GM23338 (cell line): ENCODE measurements at regions not wholly inside any gene's neighbourhood (a gene's known extent, or its start where the extent isn't known, plus 50 kb on each side); places are given as distances from the start of the nearest gene placed in this dataset.

Experiments
- ATAC-seq: fragments of 200-7000 bp; cut with Tn5 transposase; 3 replicates; pipeline ENCODE4 v1.9.1; 2020
- DNase-seq: peaks from one replicate; pipeline ENCODE4 v3.0.0-alpha.2; 2015; ENCODE audit warnings: low spot score
- H2AFZ ChIP-seq: fragments of 200-600 bp; sonication (generic); 2 replicates; pipeline ENCODE4 v1.8.0; 2016; ENCODE audit warnings: antibody characterized with exemption, mild to moderate bottlenecking, moderate library complexity
- H3F3A ChIP-seq: fragments of 200-600 bp; sonication (generic); replicated peaks from 2 replicates; pipeline ENCODE4 v1.8.0; 2017; ENCODE audit warnings: antibody characterized with exemption, mixed run types, low read depth
- H3K27ac ChIP-seq: fragments of 200-600 bp; sonication (generic); 2 replicates; pipeline ENCODE4 v1.6.1; 2016; ENCODE audit warnings: low read depth
- H3K27me3 ChIP-seq: fragments of 200-600 bp; sonication (generic); 2 replicates; pipeline ENCODE4 v1.8.0; 2016; ENCODE audit warnings: mild to moderate bottlenecking, mixed run types, moderate library complexity; ENCODE audit not compliant: insufficient read depth
- H3K36me3 ChIP-seq: fragments of 200-600 bp; sonication (generic); 2 replicates; pipeline ENCODE4 v1.8.0; 2016; ENCODE audit warnings: mild to moderate bottlenecking; ENCODE audit not compliant: insufficient read depth
- H3K4me1 ChIP-seq: fragments of 200-600 bp; sonication (generic); 2 replicates; pipeline ENCODE4 v1.8.0; 2016; ENCODE audit warnings: mild to moderate bottlenecking, moderate library complexity; ENCODE audit not compliant: insufficient read depth
- H3K4me2 ChIP-seq: fragments of 200-600 bp; sonication (generic); 2 replicates; pipeline ENCODE4 v1.7.1; 2017; ENCODE audit warnings: mixed run types
- H3K4me3 ChIP-seq: fragments of 200-600 bp; sonication (generic); 2 replicates; pipeline ENCODE4 v1.6.1; 2016; ENCODE audit warnings: mixed run types
- H3K79me2 ChIP-seq: fragments of 200-600 bp; sonication (generic); replicated peaks from 2 replicates; pipeline ENCODE4 v1.8.0; 2017; ENCODE audit warnings: mild to moderate bottlenecking; ENCODE audit not compliant: insufficient read depth
- H3K9me2 ChIP-seq: fragments of 200-600 bp; sonication (generic); 2 replicates; pipeline ENCODE4 v1.8.0; 2017; ENCODE audit not compliant: insufficient read depth
- H4K20me1 ChIP-seq: fragments of 200-600 bp; sonication (generic); replicated peaks from 2 replicates; pipeline ENCODE4 v1.8.0; 2017; ENCODE audit warnings: mild to moderate bottlenecking; ENCODE audit not compliant: insufficient read depth
- H3K27ac Mint-ChIP-seq: 2 replicates; pipeline ENCODE4 v1.8.0; 2020; ENCODE audit warnings: inconsistent platforms, mild to moderate bottlenecking, moderate library complexity, mixed read lengths
- H3K27me3 Mint-ChIP-seq: 3 replicates; pipeline ENCODE4 v1.8.0; 2022; ENCODE audit warnings: low read depth, mild to moderate bottlenecking, moderate library complexity, mixed read lengths, inconsistent platforms; ENCODE audit not compliant: insufficient read depth, poor library complexity
- H3K36me3 Mint-ChIP-seq: 3 replicates; pipeline ENCODE4 v1.8.0; 2021; ENCODE audit warnings: low read depth, mild to moderate bottlenecking, inconsistent platforms, moderate library complexity, mixed read lengths
- H3K4me1 Mint-ChIP-seq: 3 replicates; pipeline ENCODE4 v1.8.0; 2020; ENCODE audit warnings: mild to moderate bottlenecking, inconsistent platforms, mixed read lengths
- H3K4me3 Mint-ChIP-seq: 3 replicates; pipeline ENCODE4 v1.8.0; 2021; ENCODE audit warnings: moderate library complexity, mild to moderate bottlenecking, inconsistent platforms, mixed read lengths
- H3K9me3 Mint-ChIP-seq: 3 replicates; pipeline ENCODE4 v1.8.0; 2020; ENCODE audit warnings: moderate library complexity, mild to moderate bottlenecking, inconsistent platforms, mixed read lengths
- CREB1 ChIP-seq: fragments of 250-450 bp; sonication (Bioruptor Pico); IDR thresholded peaks from 2 replicates; pipeline ENCODE4 v1.5.0; 2020; ENCODE audit warnings: low read depth, mild to moderate bottlenecking, moderate library complexity
- CTCF ChIP-seq, 2 experiments: fragments of 200-600 bp in 1 of 2; sonication (generic) in 1 of 2; conservative IDR thresholded peaks; 2 replicates each; pipeline versions ENCODE4 v1.5.1 to v1.6.1; 2016 to 2017; ENCODE audit warnings: antibody characterized with exemption in 2 of 2, low read depth in 2 of 2, mild to moderate bottlenecking in 2 of 2, moderate library complexity in 1 of 2
- ETS1 ChIP-seq: IDR thresholded peaks from 2 replicates; pipeline ENCODE4 v1.6.1; 2016; ENCODE audit warnings: antibody characterized with exemption
- EZH2 ChIP-seq: fragments of 200-600 bp; sonication (generic); IDR thresholded peaks from one replicate; pipeline ENCODE4 v1.8.0; 2017; ENCODE audit warnings: antibody characterized with exemption, mild to moderate bottlenecking, low read depth; ENCODE audit not compliant: unreplicated experiment
- EZH2phosphoT487 ChIP-seq: fragments of 200-600 bp; sonication (generic); IDR thresholded peaks from one replicate; pipeline ENCODE4 v1.8.1; 2018; ENCODE audit warnings: antibody characterized with exemption; ENCODE audit not compliant: unreplicated experiment
- POLR2AphosphoS5 ChIP-seq: IDR thresholded peaks from 2 replicates; pipeline ENCODE4 v1.6.1; 2016; ENCODE audit warnings: antibody characterized with exemption, low read depth
- REST ChIP-seq: IDR thresholded peaks from one replicate; pipeline ENCODE4 v1.6.1; 2018; ENCODE audit warnings: antibody characterized with exemption; ENCODE audit not compliant: unreplicated experiment
- STAT1 ChIP-seq: IDR thresholded peaks from one replicate; pipeline ENCODE4 v1.6.1; 2016; ENCODE audit warnings: antibody characterized with exemption; ENCODE audit not compliant: unreplicated experiment
- ZNF114 ChIP-seq: fragments of 250-450 bp; sonication (Bioruptor Pico); IDR thresholded peaks from 2 replicates; pipeline ENCODE4 v1.5.0; 2020; ENCODE audit warnings: mild to moderate bottlenecking, moderate library complexity
- ZNF331 ChIP-seq: fragments of 250-450 bp; sonication (Bioruptor Pico); IDR thresholded peaks from 2 replicates; pipeline ENCODE4 v1.5.0; 2020; ENCODE audit warnings: low read depth, mild to moderate bottlenecking, moderate library complexity

GRCh38 chr16:64065523-64065922 lies 1056.3 kb downstream of the CDH11 start (continued):
- TF ChIP-seq REST (no peak), ETS1 (no peak), STAT1 (no peak), ZNF114 (CRISPR knock-in tag) (no peak), EZH2phosphoT487 (no peak), CREB1 (CRISPR knock-in tag) (no peak), ZNF331 (CRISPR knock-in tag) (no peak)

- ATAC-seq (no peak), DNase-seq (no peak)
- H4K20me1 ChIP-seq, result no peaks in the 10 kb centered on the region
- Mint-ChIP-seq H3K4me3 (no peak overlapping the region), H3K4me1 (no peaks in the 10 kb centered on the region), H3K9me3 (no peaks in the 10 kb centered on the region; the same call in 2 of the 3 replicates), H3K27me3 (no peaks in the 10 kb centered on the region), H3K27ac (no peak overlapping the region), H3K36me3 (no peaks in the 10 kb centered on the region)
- H3K9me2 ChIP-seq, result no peaks in the 10 kb centered on the region
- H3K27me3 ChIP-seq, result no peaks in the 10 kb centered on the region
- H3K4me1 ChIP-seq, result no peaks in the 10 kb centered on the region
- no peak overlapping the region for H2AFZ ChIP-seq
- no peak for TF ChIP-seq EZH2phosphoT487
- no peak for TF ChIP-seq CTCF (conservative IDR thresholded peaks at IDR 0.05; ENCODE audit: low read depth in 2 of 2)
- no peak for TF ChIP-seq ZNF331 (CRISPR knock-in tag)
- no peak for TF ChIP-seq EZH2
- no peak for TF ChIP-seq REST
- TF ChIP-seq POLR2AphosphoS5, result no peak
- no peak overlapping the region for H3K4me2 ChIP-seq
- no peaks in the 10 kb centered on the region for H3F3A ChIP-seq
- no peaks in the 10 kb centered on the region for H3K79me2 ChIP-seq
- H3K27ac ChIP-seq, result no peak overlapping the region
- H3K36me3 ChIP-seq, result no peaks in the 10 kb centered on the region
- H3K4me3 ChIP-seq, result no peak overlapping the region
Measured at GRCh38 chr16:64061621-64062020, 1060.2 kb downstream of the CDH11 start.
